ENCODE measurements at regions not wholly inside any gene's neighbourhood (a gene's known extent, or its start where the extent isn't known, plus 50 kb on each side); places are given as distances from the start of the nearest gene placed in this dataset.

DNA sequence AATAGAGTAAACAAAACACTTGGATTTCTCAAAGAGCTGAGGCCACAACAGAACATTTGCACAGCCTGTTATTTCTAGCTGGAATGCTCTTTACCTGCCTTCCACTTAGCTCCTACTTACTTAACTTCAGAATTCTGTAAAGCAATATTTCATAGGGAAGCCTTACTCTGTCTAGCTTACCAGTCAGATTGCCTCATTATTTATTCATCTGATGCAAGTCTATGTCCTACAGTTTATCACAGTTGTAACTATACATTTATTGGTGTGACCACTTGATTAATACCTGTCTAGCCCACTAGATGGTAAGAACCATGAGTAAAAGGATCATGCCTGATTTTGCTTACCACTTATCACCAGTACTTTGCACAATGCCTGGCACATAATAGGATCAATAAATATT lies 56.1 kb upstream of the ME3 start:
- Histone ChIP-seq H3K27ac (ENCODE audit: low read depth, low read length) (no peak overlapping the region), H3K4me3 (ENCODE audit: low read length) (no peak overlapping the region), H3K4me1 (ENCODE audit: control insufficient read depth in 2 of 2, insufficient read depth in 2 of 2, low read length in 2 of 2) (no peaks in the 10 kb centered on the region), H3K9me3 (ENCODE audit: control insufficient read depth in 2 of 3, low read length in 3 of 3) (no peaks in the 10 kb centered on the region), H3K36me3 (ENCODE audit: control insufficient read depth in 2 of 3, insufficient read depth in 3 of 3, low read length in 3 of 3) (no peaks in the 10 kb centered on the region), H3K27me3 (ENCODE audit: control insufficient read depth in 2 of 2, insufficient read depth in 2 of 2, low read length in 2 of 2) (no peaks in the 10 kb centered on the region)
- Mint-ChIP-seq H3K36me3 (peaks cover 0 to 4% (median 0%) of the 10 kb centered on the region in 5 donors), H3K4me3 (no peak overlapping the region), H3K27ac (no peak overlapping the region), H3K27me3 (peaks cover 0 to 11% (median 2%) of the 10 kb centered on the region in 5 donors), H3K4me1 (no peaks in the 10 kb centered on the region), H3K9me3 (peaks cover 0 to 20% (median 3%) of the 10 kb centered on the region in 11 donors)
- POLR2A ChIA-PET, result no interaction called here
- DNase-seq, result no peak
- ATAC-seq, result no peak
- intact Hi-C loops (cut with micrococcal nuclease), result no loop called here
- CTCF ChIA-PET, result no interaction called here

DNA sequence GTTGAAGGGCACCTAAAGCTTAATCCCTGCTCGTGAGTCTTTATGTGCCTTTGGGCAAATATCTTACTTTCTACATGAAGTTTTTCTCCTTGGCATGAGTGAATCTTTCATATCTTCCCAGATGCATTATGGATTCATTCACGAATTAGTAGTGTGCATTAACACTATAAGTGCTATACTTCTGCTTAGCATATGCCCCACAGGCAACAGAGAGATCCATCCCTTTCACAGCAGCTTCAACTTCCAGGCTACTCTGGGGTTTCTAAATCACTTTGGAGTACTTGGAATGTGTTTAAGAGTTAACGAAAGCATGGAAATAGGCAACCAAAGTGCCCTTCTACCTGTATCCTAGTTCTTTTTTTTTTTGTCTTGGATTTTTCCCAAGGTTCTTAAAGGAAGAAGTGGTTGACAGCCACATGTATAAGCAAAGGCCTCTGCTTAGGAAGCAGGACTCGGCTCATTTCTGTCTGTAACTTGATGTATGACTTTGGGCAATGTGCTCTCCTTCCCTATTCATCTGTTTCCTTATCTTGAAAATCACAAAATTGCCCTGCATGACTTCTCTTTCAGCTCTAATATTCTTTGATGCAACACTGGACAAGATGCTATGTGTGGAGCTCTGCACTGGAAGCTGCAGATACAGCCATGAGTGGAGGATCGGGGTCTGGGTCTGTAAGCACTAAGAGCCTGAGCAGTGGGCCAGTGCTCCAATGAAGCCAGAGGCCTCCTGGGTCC lies 54.5 kb upstream of the ME3 start:
- H3K4me3 ChIP-seq (ENCODE audit: low read length), result no peak overlapping the region
- no peak overlapping the region for H3K27ac ChIP-seq (ENCODE audit: low read depth, low read length)
- Mint-ChIP-seq H3K4me3 (no peak overlapping the region), H3K4me1 (no peaks in the 10 kb centered on the region), H3K9me3 (peaks cover 0 to 37% (median 12%) of the 10 kb centered on the region in 11 donors), H3K27ac (no peak overlapping the region), H3K27me3 (peaks cover 0 to 11% (median 2%) of the 10 kb centered on the region in 5 donors), H3K36me3 (peaks cover 0 to 4% (median 0%) of the 10 kb centered on the region in 5 donors)
- ATAC-seq (no peak), DNase-seq (no peak)
- no peaks in the 10 kb centered on the region for H3K4me1 ChIP-seq (ENCODE audit: control insufficient read depth in 2 of 2, insufficient read depth in 2 of 2, low read length in 2 of 2)
- intact Hi-C loops (cut with micrococcal nuclease), result no loop called here
- ChIA-PET POLR2A (no interaction called here), CTCF (no interaction called here)
- no peaks in the 10 kb centered on the region for H3K36me3 ChIP-seq (ENCODE audit: control insufficient read depth in 2 of 3, insufficient read depth in 3 of 3, low read length in 3 of 3)
- H3K27me3 ChIP-seq (ENCODE audit: control insufficient read depth in 2 of 2, insufficient read depth in 2 of 2, low read length in 2 of 2), result no peaks in the 10 kb centered on the region
- peaks cover 0 to 6% (median 0%) of the 10 kb centered on the region in 3 experiments for H3K9me3 ChIP-seq (ENCODE audit: control insufficient read depth in 2 of 3, low read length in 3 of 3)

DNA sequence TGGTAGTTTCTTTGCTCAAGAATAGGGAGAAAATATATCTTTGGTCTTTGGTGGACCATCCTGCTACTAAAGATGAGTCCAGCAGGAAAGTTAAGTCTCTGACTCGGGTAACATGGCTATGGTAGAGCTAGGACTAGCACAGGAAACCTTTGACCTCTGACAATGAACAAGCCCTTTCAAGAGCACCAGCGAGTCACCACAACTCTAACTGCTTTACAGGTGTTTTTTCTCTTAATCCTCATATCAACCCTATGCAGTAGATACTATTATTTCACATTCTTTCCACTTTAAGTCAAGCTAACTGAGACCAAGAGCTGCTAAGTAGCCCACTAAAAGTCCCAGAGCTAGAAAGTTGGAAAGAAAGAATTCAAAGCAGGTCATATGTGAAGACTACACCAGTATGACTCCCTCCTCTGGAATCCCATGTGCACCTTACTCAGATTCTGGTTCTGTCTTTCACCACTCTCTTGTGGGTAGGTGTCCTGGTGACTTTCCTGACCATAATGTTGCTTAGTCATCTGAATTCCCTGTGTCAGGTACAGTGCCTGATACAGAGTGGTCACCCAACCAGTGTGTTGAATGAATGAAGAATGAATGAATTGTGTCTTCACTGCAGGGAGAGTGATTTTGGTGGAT lies 53.8 kb upstream of the ME3 start:
- H3K36me3 ChIP-seq (ENCODE audit: control insufficient read depth in 2 of 3, insufficient read depth in 3 of 3, low read length in 3 of 3), result no peaks in the 10 kb centered on the region
- no peak overlapping the region for H3K27ac ChIP-seq (ENCODE audit: low read depth, low read length)
- H3K9me3 Mint-ChIP-seq, result peaks cover 4 to 43% (median 18%) of the 10 kb centered on the region in 11 donors
- POLR2A ChIA-PET, result no interaction called here
- no peak overlapping the region for H3K4me3 ChIP-seq (ENCODE audit: low read length)
- peaks cover 0 to 4% (median 0%) of the 10 kb centered on the region in 5 donors for H3K36me3 Mint-ChIP-seq
- no peak overlapping the region for H3K4me3 Mint-ChIP-seq
- no peaks in the 10 kb centered on the region for H3K4me1 ChIP-seq (ENCODE audit: control insufficient read depth in 2 of 2, insufficient read depth in 2 of 2, low read length in 2 of 2)
- intact Hi-C loops (cut with micrococcal nuclease), result no loop called here
- CTCF ChIA-PET, result no interaction called here
- no peak for ATAC-seq
- peaks cover 0 to 6% (median 0%) of the 10 kb centered on the region in 3 experiments for H3K9me3 ChIP-seq (ENCODE audit: control insufficient read depth in 2 of 3, low read length in 3 of 3)
- no peaks in the 10 kb centered on the region for H3K27me3 ChIP-seq (ENCODE audit: control insufficient read depth in 2 of 2, insufficient read depth in 2 of 2, low read length in 2 of 2)
- no peaks in the 10 kb centered on the region for H3K4me1 Mint-ChIP-seq
- peaks cover 0 to 16% (median 5%) of the 10 kb centered on the region in 5 donors for H3K27me3 Mint-ChIP-seq
- H3K27ac Mint-ChIP-seq, result no peak overlapping the region
- no peak for DNase-seq

DNA sequence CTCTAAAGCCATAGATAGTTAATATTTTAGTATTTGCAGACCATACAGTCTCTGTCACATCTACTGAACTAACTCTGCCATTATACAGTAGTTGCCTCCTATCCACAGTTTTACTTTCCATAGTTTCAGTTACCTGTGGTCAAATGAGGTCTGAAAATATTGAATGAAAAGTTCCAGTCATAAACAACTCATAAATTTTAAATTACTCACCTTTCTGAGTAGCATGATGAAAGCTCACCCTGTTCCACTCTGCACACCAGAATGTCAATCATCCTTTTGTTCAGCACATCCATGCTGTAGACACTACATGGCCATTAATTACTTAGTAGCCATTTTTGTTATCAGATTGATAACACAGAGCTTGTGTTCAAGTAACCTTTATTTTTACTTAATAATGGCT lies 51.7 kb upstream of the ME3 start:
- H3K36me3 ChIP-seq (ENCODE audit: control insufficient read depth in 2 of 3, insufficient read depth in 3 of 3, low read length in 3 of 3), result no peaks in the 10 kb centered on the region
- intact Hi-C loops (cut with micrococcal nuclease), result no loop called here
- H3K4me3 ChIP-seq (ENCODE audit: low read length), result no peak overlapping the region
- ATAC-seq, result no peak
- Mint-ChIP-seq H3K4me3 (no peak overlapping the region), H3K27me3 (peaks cover 0 to 18% (median 4%) of the 10 kb centered on the region in 5 donors), H3K9me3 (peaks cover 5 to 34% (median 15%) of the 10 kb centered on the region in 11 donors), H3K4me1 (no peaks in the 10 kb centered on the region), H3K36me3 (no peaks in the 10 kb centered on the region), H3K27ac (no peak overlapping the region)
- ChIA-PET CTCF (no interaction called here), POLR2A (no interaction called here)
- H3K4me1 ChIP-seq (ENCODE audit: control insufficient read depth in 2 of 2, insufficient read depth in 2 of 2, low read length in 2 of 2), result no peaks in the 10 kb centered on the region
- H3K9me3 ChIP-seq (ENCODE audit: control insufficient read depth in 2 of 3, low read length in 3 of 3), result peaks cover 0 to 6% (median 0%) of the 10 kb centered on the region in 3 experiments
- no peak overlapping the region for H3K27ac ChIP-seq (ENCODE audit: low read depth, low read length)
- no peaks in the 10 kb centered on the region for H3K27me3 ChIP-seq (ENCODE audit: control insufficient read depth in 2 of 2, insufficient read depth in 2 of 2, low read length in 2 of 2)
- DNase-seq, result no peak

DNA sequence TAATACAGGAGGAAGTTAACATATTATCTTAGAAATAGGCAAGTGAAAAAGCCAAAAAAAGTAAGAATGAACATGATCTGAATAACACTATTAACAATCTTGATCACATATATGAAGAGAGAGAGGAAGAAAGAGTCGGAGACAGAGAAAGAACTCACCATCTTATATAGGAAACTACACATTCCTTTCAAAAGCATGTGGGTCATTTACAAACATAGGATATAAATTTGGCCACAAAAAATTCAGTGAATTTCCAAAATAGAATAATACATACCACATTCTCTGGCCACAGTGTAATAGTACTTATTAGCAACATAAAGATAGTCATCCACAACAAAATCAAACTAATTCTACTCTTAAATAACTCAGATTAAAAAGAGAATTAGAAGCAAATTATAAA lies 50.9 kb upstream of the ME3 start:
- Histone ChIP-seq H3K27me3 (ENCODE audit: control insufficient read depth in 2 of 2, insufficient read depth in 2 of 2, low read length in 2 of 2) (no peaks in the 10 kb centered on the region), H3K36me3 (ENCODE audit: control insufficient read depth in 2 of 3, insufficient read depth in 3 of 3, low read length in 3 of 3) (no peaks in the 10 kb centered on the region), H3K27ac (ENCODE audit: low read depth, low read length) (no peak overlapping the region), H3K4me3 (ENCODE audit: low read length) (no peak overlapping the region), H3K4me1 (ENCODE audit: control insufficient read depth in 2 of 2, insufficient read depth in 2 of 2, low read length in 2 of 2) (no peaks in the 10 kb centered on the region), H3K9me3 (ENCODE audit: control insufficient read depth in 2 of 3, low read length in 3 of 3) (peaks cover 0 to 6% (median 0%) of the 10 kb centered on the region in 3 experiments)
- no peaks in the 10 kb centered on the region for H3K36me3 Mint-ChIP-seq
- no peak overlapping the region for H3K27ac Mint-ChIP-seq
- intact Hi-C loops (cut with micrococcal nuclease), result no loop called here
- peaks cover 5 to 34% (median 15%) of the 10 kb centered on the region in 11 donors for H3K9me3 Mint-ChIP-seq
- H3K4me1 Mint-ChIP-seq, result no peaks in the 10 kb centered on the region
- ChIA-PET CTCF (no interaction called here), POLR2A (no interaction called here)
- DNase-seq (no peak), ATAC-seq (no peak)
- H3K4me3 Mint-ChIP-seq, result no peak overlapping the region
- peaks cover 4 to 25% (median 7%) of the 10 kb centered on the region in 5 donors for H3K27me3 Mint-ChIP-seq

DNA sequence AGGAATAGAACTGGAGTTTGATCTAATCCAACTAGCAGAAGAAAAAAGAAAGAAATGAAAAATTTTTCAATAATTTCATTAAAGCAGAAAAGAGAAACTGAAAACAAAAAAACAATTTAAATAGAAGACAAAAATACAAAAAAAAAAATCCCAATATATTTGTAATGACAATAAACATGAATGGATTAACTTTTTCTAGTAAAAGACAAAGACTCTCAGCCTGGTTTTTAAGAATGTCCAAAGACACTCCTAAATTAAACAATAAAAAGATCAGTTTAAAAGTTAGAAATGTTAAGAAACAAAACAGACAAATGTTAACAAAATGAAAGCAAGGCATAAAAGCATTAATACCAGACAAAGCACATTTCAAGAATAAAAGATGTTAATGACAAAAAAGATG lies 50.3 kb upstream of the ME3 start:
- H3K27ac Mint-ChIP-seq, result no peak overlapping the region
- Histone ChIP-seq H3K27me3 (ENCODE audit: control insufficient read depth in 2 of 2, insufficient read depth in 2 of 2, low read length in 2 of 2) (no peaks in the 10 kb centered on the region), H3K9me3 (ENCODE audit: control insufficient read depth in 2 of 3, low read length in 3 of 3) (peaks cover 0 to 6% (median 0%) of the 10 kb centered on the region in 3 experiments), H3K4me3 (ENCODE audit: low read length) (no peak overlapping the region), H3K27ac (ENCODE audit: low read depth, low read length) (no peak overlapping the region), H3K4me1 (ENCODE audit: control insufficient read depth in 2 of 2, insufficient read depth in 2 of 2, low read length in 2 of 2) (no peaks in the 10 kb centered on the region), H3K36me3 (ENCODE audit: control insufficient read depth in 2 of 3, insufficient read depth in 3 of 3, low read length in 3 of 3) (no peaks in the 10 kb centered on the region)
- no peaks in the 10 kb centered on the region for H3K36me3 Mint-ChIP-seq
- CTCF ChIA-PET, result no interaction called here
- peaks cover 5 to 34% (median 15%) of the 10 kb centered on the region in 11 donors for H3K9me3 Mint-ChIP-seq
- POLR2A ChIA-PET, result no interaction called here
- ATAC-seq (no peak), DNase-seq (no peak)
- intact Hi-C loops (cut with micrococcal nuclease), result no loop called here
- no peak overlapping the region for H3K4me3 Mint-ChIP-seq
- H3K4me1 Mint-ChIP-seq, result peaks cover 0 to 2% (median 0%) of the 10 kb centered on the region in 7 donors
- H3K27me3 Mint-ChIP-seq, result peaks cover 4 to 25% (median 7%) of the 10 kb centered on the region in 5 donors

Data from naive thymus-derived CD4-positive, alpha-beta T cell (primary cell).